Muscle layer of colon (tissue), 2 donors: ENCODE measurements at regions not wholly inside any gene's neighbourhood (a gene's known extent, or its start where the extent isn't known, plus 50 kb on each side); places are given as distances from the start of the nearest gene placed in this dataset.

ENCODE experiments used
- H3K27ac ChIP-seq: one replicate; pipeline ENCODE4 v1.7.0; 2013; ENCODE audit warnings: low read depth, mild to moderate bottlenecking, low read length, moderate library complexity
- H3K27me3 ChIP-seq, 2 donors: one replicate each; pipeline ENCODE4 v1.7.0; 2013; ENCODE audit warnings: low read length in 2 of 2, mild to moderate bottlenecking in 2 of 2; ENCODE audit not compliant: insufficient read depth in 2 of 2, control insufficient read depth in 1 of 2
- H3K36me3 ChIP-seq: one replicate; pipeline ENCODE4 v1.7.0; 2013; ENCODE audit warnings: mild to moderate bottlenecking, low read length; ENCODE audit not compliant: insufficient read depth
- H3K4me1 ChIP-seq: one replicate; pipeline ENCODE4 v1.7.0; 2013; ENCODE audit warnings: mild to moderate bottlenecking, low read length; ENCODE audit not compliant: insufficient read depth
- H3K4me3 ChIP-seq, 2 donors: one replicate each; pipeline ENCODE4 v1.7.0; 2013; ENCODE audit warnings: low read length in 2 of 2, low read depth in 1 of 2, mild to moderate bottlenecking in 1 of 2, moderate library complexity in 1 of 2
- H3K9ac ChIP-seq: one replicate; pipeline ENCODE4 v1.7.0; 2013; ENCODE audit warnings: low read length
- H3K9me3 ChIP-seq: one replicate; pipeline ENCODE4 v1.7.0; 2013; ENCODE audit warnings: mild to moderate bottlenecking, low read length
- donor health status: abdominal sarcoma.
- donor health status: Adenocarcinoma of cecum.

DNA sequence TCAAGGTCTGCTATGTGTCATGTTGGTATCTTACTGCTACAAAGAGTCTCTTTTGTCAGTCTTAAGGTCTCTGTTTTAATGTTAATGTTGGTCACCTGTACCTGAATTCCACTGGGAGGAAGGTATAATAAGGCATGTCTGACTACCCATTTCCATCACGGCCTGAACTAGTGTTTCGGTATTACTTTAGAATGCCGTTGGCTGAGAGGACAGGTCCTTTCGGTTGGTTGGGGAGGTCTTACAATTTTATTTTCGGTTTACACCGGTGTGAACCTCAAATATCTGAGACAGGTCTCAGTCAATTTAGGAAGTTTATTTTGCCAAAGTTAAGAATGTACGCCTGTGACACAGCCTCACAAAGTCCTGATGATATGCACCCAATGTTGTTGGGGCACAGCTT lies 154.9 kb upstream of the ABCA1 start:
- no peaks in the 10 kb centered on the region for H3K4me1 ChIP-seq

GRCh38 chr9:105083256-105083655 lies 155.3 kb upstream of the ABCA1 start:
- no peaks in the 10 kb centered on the region for H3K4me1 ChIP-seq

More for the DNA sequence above, 154.9 kb upstream of the ABCA1 start:
- no peak overlapping the region for H3K9ac ChIP-seq
- no peak overlapping the region for H3K4me3 ChIP-seq
- H3K27me3 ChIP-seq: no peaks in the 10 kb centered on the region
- no peaks in the 10 kb centered on the region for H3K9me3 ChIP-seq
- H3K36me3 ChIP-seq: no peaks in the 10 kb centered on the region
- no peak overlapping the region for H3K27ac ChIP-seq

GRCh38 chr9:105087910-105088898 lies 156.2 kb upstream of the SLC44A1 start:
- Histone ChIP-seq H3K9ac (no peak overlapping the region), H3K4me3 (no peak overlapping the region), H3K4me1 (no peaks in the 10 kb centered on the region), H3K27me3 (no peaks in the 10 kb centered on the region), H3K9me3 (no peaks in the 10 kb centered on the region), H3K27ac (no peak overlapping the region), H3K36me3 (no peaks in the 10 kb centered on the region)

More at GRCh38 chr9:105083256-105083655, 155.3 kb upstream of the ABCA1 start:
- no peaks in the 10 kb centered on the region for H3K9me3 ChIP-seq
- no peaks in the 10 kb centered on the region for H3K36me3 ChIP-seq
- H3K4me3 ChIP-seq: no peak overlapping the region
- no peak overlapping the region for H3K27ac ChIP-seq
- H3K9ac ChIP-seq: no peak overlapping the region
- no peaks in the 10 kb centered on the region for H3K27me3 ChIP-seq

- Histone ChIP-seq H3K27ac (no peak overlapping the region), H3K9me3 (no peaks in the 10 kb centered on the region), H3K27me3 (no peaks in the 10 kb centered on the region), H3K36me3 (no peaks in the 10 kb centered on the region), H3K4me3 (no peak overlapping the region), H3K4me1 (no peaks in the 10 kb centered on the region), H3K9ac (no peak overlapping the region)
Observed at GRCh38 chr9:105089874-105090273, 154.6 kb upstream of the SLC44A1 start.

GRCh38 chr9:105091004-105091640 lies 153.3 kb upstream of the SLC44A1 start:
- H3K4me3 ChIP-seq: no peak overlapping the region
- no peak overlapping the region for H3K9ac ChIP-seq

GRCh38 chr9:105093685-105094084 lies 150.8 kb upstream of the SLC44A1 start:
- no peak overlapping the region for H3K9ac ChIP-seq
- H3K27me3 ChIP-seq: no peaks in the 10 kb centered on the region
- no peak overlapping the region for H3K27ac ChIP-seq
- H3K36me3 ChIP-seq: no peaks in the 10 kb centered on the region
- no peaks in the 10 kb centered on the region for H3K9me3 ChIP-seq
- no peak overlapping the region for H3K4me3 ChIP-seq
- H3K4me1 ChIP-seq: no peaks in the 10 kb centered on the region

More at GRCh38 chr9:105091004-105091640, 153.3 kb upstream of the SLC44A1 start:
- Histone ChIP-seq H3K36me3 (no peaks in the 10 kb centered on the region), H3K9me3 (no peaks in the 10 kb centered on the region), H3K27ac (no peak overlapping the region), H3K27me3 (no peaks in the 10 kb centered on the region), H3K4me1 (no peaks in the 10 kb centered on the region)

DNA sequence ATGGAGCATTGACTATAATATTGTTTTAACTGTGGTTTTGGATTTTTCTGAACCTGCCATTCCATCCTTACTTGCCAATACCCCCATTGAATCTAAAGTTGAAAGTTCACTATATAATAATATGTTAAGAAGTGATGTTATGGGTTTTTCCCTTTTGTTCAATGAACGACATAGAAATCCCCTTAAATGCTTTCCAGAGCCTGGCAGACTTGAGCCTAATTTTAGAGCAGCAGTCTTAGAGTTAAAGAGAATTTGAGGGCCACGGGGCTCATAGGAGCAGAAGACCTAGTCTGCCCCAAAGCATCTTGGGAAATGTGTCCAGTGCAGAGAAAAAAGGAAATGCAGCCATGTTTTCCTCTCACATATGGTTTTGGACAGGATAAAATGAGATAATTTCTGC lies 146.1 kb upstream of the SLC44A1 start:
- no peak overlapping the region for H3K27ac ChIP-seq
- no peaks in the 10 kb centered on the region for H3K27me3 ChIP-seq
- H3K9me3 ChIP-seq: no peaks in the 10 kb centered on the region
- H3K4me3 ChIP-seq: no peak overlapping the region
- H3K9ac ChIP-seq: no peak overlapping the region
- peaks cover 9% of the 10 kb centered on the region for H3K4me1 ChIP-seq
- H3K36me3 ChIP-seq: no peaks in the 10 kb centered on the region

DNA sequence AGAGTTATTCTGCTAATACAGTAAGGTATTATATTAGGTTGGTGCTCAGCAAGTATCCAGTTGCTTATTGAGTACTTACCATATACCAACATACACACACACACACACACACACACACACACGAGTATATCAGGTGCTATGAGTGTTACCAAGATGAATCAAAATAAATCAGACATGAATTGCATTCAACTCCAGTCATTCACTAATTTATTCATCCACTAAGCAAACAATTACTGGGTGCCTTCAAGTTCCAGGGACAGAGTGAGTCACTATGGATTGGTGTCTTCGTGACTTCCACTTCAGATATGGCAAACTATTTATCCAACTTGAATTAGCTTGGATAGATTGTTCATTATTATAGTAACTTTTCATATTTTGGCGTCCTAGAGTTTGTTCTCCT lies 140.7 kb upstream of the SLC44A1 start:
- no peaks in the 10 kb centered on the region for H3K27me3 ChIP-seq
- no peak overlapping the region for H3K4me3 ChIP-seq
- no peak overlapping the region for H3K9ac ChIP-seq
- no peaks in the 10 kb centered on the region for H3K36me3 ChIP-seq
- H3K4me1 ChIP-seq: peaks cover 9% of the 10 kb centered on the region
- no peaks in the 10 kb centered on the region for H3K9me3 ChIP-seq
- H3K27ac ChIP-seq: no peak overlapping the region

DNA sequence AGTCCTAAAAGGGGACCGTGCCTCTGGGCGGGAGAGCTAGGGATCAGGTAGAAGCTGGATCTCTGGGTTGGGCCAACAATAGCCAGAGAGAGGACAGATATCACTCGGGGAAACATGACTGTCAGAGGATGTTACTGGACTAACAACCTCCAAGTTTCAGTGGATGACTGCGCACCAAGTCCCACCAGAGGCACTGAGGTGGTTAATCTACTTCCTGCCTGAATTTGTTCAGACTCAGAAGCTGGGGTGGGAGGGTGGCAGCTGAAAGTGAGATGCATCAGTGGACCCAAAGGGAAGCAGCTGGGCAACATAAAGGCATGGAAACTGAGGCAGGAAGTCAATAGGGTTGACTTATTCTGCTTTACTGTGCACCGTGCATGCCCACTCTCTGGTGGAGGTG lies 130.1 kb upstream of the SLC44A1 start:
- no peaks in the 10 kb centered on the region for H3K27me3 ChIP-seq
- H3K9ac ChIP-seq: no peak overlapping the region
- peaks cover 28% of the 10 kb centered on the region for H3K4me1 ChIP-seq
- H3K36me3 ChIP-seq: no peaks in the 10 kb centered on the region
- no peaks in the 10 kb centered on the region for H3K9me3 ChIP-seq
- H3K4me3 ChIP-seq: no peak overlapping the region
- no peak overlapping the region for H3K27ac ChIP-seq

- Histone ChIP-seq H3K27ac (no peak overlapping the region), H3K4me1 (peaks cover 30% of the 10 kb centered on the region)
Observed at GRCh38 chr9:105114964-105115728, 129.3 kb upstream of the SLC44A1 start.

More at GRCh38 chr9:105114964-105115728, 129.3 kb upstream of the SLC44A1 start:
- Histone ChIP-seq H3K4me3 (no peak overlapping the region), H3K36me3 (no peaks in the 10 kb centered on the region), H3K9me3 (no peaks in the 10 kb centered on the region), H3K27me3 (no peaks in the 10 kb centered on the region), H3K9ac (no peak overlapping the region)
